Nephron progenitor cell (in vitro differentiated cells): ENCODE measurements at regions not wholly inside any gene's neighbourhood (a gene's known extent, or its start where the extent isn't known, plus 50 kb on each side); places are given as distances from the start of the nearest gene placed in this dataset.

ENCODE experiments used
- DNase-seq: peaks from one replicate; pipeline ENCODE4 v3.0.0; 2021
- H3K27ac Mint-ChIP-seq: 2 replicates; pipeline ENCODE4 v1.8.0; 2021; ENCODE audit warnings: mild to moderate bottlenecking, moderate library complexity, mixed read lengths
- H3K27me3 Mint-ChIP-seq: 2 replicates; pipeline ENCODE4 v1.8.0; 2021; ENCODE audit warnings: mild to moderate bottlenecking, low read depth, mixed read lengths; ENCODE audit not compliant: poor library complexity
- H3K36me3 Mint-ChIP-seq: 2 replicates; pipeline ENCODE4 v1.8.0; 2021; ENCODE audit warnings: low read depth, mixed read lengths
- H3K4me1 Mint-ChIP-seq: 2 replicates; pipeline ENCODE4 v1.8.0; 2021; ENCODE audit warnings: mixed read lengths
- H3K4me3 Mint-ChIP-seq: 2 replicates; pipeline ENCODE4 v1.8.0; 2021; ENCODE audit warnings: mild to moderate bottlenecking, moderate library complexity, mixed read lengths
- H3K9me3 Mint-ChIP-seq: 2 replicates; pipeline ENCODE4 v1.8.0; 2021; ENCODE audit warnings: mild to moderate bottlenecking, moderate library complexity, mixed read lengths
- TF ChIP-seq, protein P1 (sequence below): fragments of 200-600 bp; sonication (generic); IDR thresholded peaks from 2 replicates; pipeline ENCODE4 v1.5.0; 2021; ENCODE audit warnings: antibody characterized with exemption

DNA sequence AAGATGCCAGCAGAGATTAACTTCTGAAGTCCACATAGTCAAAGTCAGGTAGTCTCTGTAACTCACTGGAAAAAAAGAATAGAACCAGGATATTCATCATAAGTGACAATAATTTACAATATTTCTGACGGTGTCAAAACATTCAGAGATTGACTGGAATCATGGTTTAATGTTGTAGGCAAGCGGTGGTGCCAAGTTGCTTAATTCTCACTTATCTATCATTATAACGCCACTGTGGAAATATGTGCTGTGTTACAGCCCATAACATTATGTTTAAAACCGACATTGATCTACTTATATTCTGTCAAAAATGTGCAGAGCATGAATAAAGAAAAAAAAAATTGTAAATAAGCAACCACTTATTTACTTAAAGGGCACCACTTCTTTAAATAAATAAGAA, 801.7 kb downstream of the DIPK2A start:
- no peaks in the 10 kb centered on the region for H3K36me3 Mint-ChIP-seq
- H3K4me1 Mint-ChIP-seq: no peaks in the 10 kb centered on the region
- no peak for DNase-seq
- H3K9me3 Mint-ChIP-seq: no peaks in the 10 kb centered on the region
- H3K27me3 Mint-ChIP-seq: peaks cover 4% of the 10 kb centered on the region
- no peak overlapping the region for H3K27ac Mint-ChIP-seq
- TF ChIP-seq, protein P1, sequence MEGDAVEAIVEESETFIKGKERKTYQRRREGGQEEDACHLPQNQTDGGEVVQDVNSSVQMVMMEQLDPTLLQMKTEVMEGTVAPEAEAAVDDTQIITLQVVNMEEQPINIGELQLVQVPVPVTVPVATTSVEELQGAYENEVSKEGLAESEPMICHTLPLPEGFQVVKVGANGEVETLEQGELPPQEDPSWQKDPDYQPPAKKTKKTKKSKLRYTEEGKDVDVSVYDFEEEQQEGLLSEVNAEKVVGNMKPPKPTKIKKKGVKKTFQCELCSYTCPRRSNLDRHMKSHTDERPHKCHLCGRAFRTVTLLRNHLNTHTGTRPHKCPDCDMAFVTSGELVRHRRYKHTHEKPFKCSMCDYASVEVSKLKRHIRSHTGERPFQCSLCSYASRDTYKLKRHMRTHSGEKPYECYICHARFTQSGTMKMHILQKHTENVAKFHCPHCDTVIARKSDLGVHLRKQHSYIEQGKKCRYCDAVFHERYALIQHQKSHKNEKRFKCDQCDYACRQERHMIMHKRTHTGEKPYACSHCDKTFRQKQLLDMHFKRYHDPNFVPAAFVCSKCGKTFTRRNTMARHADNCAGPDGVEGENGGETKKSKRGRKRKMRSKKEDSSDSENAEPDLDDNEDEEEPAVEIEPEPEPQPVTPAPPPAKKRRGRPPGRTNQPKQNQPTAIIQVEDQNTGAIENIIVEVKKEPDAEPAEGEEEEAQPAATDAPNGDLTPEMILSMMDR: no peak
- no peak overlapping the region for H3K4me3 Mint-ChIP-seq

DNA sequence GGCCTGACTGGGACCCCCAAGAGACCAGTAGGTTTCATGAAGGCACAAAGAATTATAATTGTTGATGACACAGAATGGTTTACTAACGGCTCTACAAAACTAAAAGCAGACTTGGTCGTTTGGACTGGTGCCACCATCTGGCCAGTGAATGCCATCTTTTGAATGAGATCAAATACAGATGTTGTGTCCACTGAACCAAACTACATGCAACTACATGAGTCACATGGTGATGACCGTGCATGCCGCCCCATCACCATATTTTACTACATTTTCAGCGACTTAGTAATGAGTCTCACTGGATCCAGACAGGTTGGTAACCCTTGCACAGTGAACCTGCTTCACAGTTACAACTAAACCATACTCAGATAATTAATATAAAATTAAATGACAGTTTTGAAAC, 803.3 kb downstream of the DIPK2A start:
- Mint-ChIP-seq H3K9me3 (no peaks in the 10 kb centered on the region), H3K27me3 (no peaks in the 10 kb centered on the region), H3K4me1 (no peaks in the 10 kb centered on the region), H3K27ac (no peak overlapping the region), H3K36me3 (no peaks in the 10 kb centered on the region), H3K4me3 (no peak overlapping the region)
- DNase-seq: no peak
- TF ChIP-seq, protein P1: no peak

DNA sequence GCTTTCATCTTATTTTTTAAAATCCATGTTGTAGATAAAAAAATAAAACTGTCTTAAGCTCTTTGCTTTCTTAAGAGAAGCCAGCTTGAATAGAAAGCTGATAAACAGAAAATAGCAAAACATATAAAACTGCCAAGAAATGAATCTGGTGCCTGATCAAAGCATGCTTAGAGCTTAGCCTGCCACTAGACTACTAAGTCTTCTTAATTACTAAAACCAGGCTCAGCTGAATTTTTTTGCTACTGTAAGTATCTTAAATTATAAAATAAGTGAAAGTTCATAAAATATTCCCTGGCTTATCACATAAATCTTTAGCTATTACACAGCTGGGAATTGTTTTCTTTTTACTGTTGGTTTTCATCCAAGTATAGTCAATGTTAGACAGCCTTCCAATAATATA, 803.9 kb downstream of the DIPK2A start:
- Mint-ChIP-seq H3K4me1 (no peaks in the 10 kb centered on the region), H3K4me3 (no peak overlapping the region), H3K27me3 (no peaks in the 10 kb centered on the region), H3K27ac (no peak overlapping the region), H3K36me3 (no peaks in the 10 kb centered on the region), H3K9me3 (no peaks in the 10 kb centered on the region)
- TF ChIP-seq, protein P1: no peak
- DNase-seq: no peak

DNA sequence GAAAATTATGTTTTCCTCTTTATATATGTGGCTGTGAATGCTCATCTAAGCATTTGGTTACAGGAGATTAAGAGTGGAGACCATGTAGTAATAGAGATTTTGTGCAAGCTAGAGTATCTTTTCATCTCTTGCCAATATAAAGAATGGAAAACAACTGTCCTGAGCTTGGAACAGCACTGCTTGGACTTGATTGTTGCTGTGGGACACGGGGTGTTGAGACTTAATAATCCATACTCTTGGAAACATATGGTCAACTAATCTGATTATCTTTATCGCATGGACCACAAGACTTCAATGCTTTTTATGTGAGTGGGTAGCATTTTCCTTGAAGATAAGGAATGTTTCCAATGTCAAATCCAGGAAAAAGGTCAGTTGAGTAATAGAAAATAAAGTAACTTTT, 806.3 kb downstream of the DIPK2A start:
- Mint-ChIP-seq H3K4me1 (no peaks in the 10 kb centered on the region), H3K36me3 (no peaks in the 10 kb centered on the region), H3K9me3 (no peaks in the 10 kb centered on the region), H3K4me3 (no peak overlapping the region), H3K27ac (no peak overlapping the region), H3K27me3 (no peaks in the 10 kb centered on the region)
- TF ChIP-seq, protein P1: no peak
- DNase-seq: no peak

DNA sequence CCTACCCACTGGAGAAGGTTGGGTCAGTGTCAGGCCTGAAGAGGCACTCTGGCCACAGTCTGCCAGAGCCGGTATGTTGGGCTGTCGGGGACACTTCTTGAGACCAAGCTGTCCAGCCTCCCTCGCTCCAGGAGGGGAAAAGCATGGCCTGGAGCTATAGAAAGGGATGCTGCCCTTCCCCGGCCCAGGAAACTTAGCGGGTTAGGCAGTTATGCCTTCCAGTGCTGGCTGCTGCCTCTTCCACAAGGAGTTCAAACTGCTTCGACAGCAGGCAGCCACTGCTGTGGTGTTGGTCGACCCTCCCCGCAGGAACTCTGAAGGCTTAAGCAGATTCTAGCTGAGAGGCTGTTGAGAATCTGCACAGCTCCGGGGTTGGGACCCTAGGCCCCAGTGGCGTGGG, 819.4 kb downstream of the DIPK2A start:
- TF ChIP-seq, protein P1: no peak
- no peaks in the 10 kb centered on the region for H3K4me1 Mint-ChIP-seq
- no peaks in the 10 kb centered on the region for H3K36me3 Mint-ChIP-seq
- H3K4me3 Mint-ChIP-seq: no peak overlapping the region
- DNase-seq: no peak
- H3K27ac Mint-ChIP-seq: no peak overlapping the region
- H3K27me3 Mint-ChIP-seq: no peaks in the 10 kb centered on the region
- peaks cover 13% of the 10 kb centered on the region for H3K9me3 Mint-ChIP-seq

DNA sequence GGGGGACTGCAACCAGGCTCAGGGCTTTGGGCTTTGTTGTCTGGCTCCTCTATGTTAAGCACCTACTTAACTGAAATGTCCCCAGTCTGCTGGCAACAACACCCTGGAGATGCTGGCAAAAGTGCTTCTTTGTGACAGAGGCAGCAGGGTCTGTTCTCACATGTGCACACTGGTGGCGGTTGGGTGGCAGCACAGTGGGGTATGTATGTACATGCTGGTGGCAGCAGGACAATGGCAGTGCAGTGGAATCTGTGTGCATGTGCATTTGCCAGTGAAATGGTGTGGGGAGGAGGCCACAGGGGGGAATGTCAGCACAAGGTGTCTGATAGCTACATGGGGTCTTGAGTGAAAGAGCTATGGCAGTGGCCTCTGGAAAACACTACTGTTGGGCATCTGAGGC, 830.3 kb downstream of the DIPK2A start:
- no peak overlapping the region for H3K4me3 Mint-ChIP-seq
- DNase-seq: no peak
- no peaks in the 10 kb centered on the region for H3K4me1 Mint-ChIP-seq
- TF ChIP-seq, protein P1: no peak
- no peaks in the 10 kb centered on the region for H3K27me3 Mint-ChIP-seq
- no peak overlapping the region for H3K27ac Mint-ChIP-seq
- H3K9me3 Mint-ChIP-seq: no peaks in the 10 kb centered on the region
- no peaks in the 10 kb centered on the region for H3K36me3 Mint-ChIP-seq
